Aorta (tissue), 5 donors: ENCODE measurements at regions not wholly inside any gene's neighbourhood (a gene's known extent, or its start where the extent isn't known, plus 50 kb on each side); places are given as distances from the start of the nearest gene placed in this dataset.
"Not testable (repeated sequence)": the region's sequence is repeated elsewhere in the genome, so short reads cannot be mapped to it uniquely, and the experiment has no call there.

Experiments
- ATAC-seq: fragments of 200-7000 bp; cut with Tn5 transposase; one replicate; pipeline ENCODE4 v1.9.1; 2022; ENCODE audit warnings: moderate library complexity; ENCODE audit not compliant: low FRiP score
- DNase-seq, 2 donors: peaks; one replicate each; pipeline ENCODE4 v3.0.0-alpha.2; 2020
- H3K27ac ChIP-seq, 2 donors: one replicate each; pipeline ENCODE4 v1.5.1; 2013; ENCODE audit warnings: low read length in 2 of 2, mild to moderate bottlenecking in 2 of 2, moderate library complexity in 2 of 2, control low read depth in 1 of 2, inconsistent platforms in 1 of 2, low read depth in 1 of 2
- H3K27me3 ChIP-seq, 2 donors: one replicate each; pipeline ENCODE4 v1.6.1; 2013; ENCODE audit warnings: control low read depth in 1 of 2, low read length in 1 of 2, mild to moderate bottlenecking in 1 of 2, moderate library complexity in 1 of 2; ENCODE audit not compliant: insufficient read depth in 2 of 2, control insufficient read depth in 1 of 2
- H3K36me3 ChIP-seq, 2 donors: one replicate each; pipeline ENCODE4 v1.6.1; 2013; ENCODE audit warnings: control low read depth in 1 of 2, low read length in 1 of 2, mild to moderate bottlenecking in 1 of 2; ENCODE audit not compliant: insufficient read depth in 2 of 2, control insufficient read depth in 1 of 2
- H3K4me1 ChIP-seq, 2 donors: one replicate each; pipeline ENCODE4 v1.6.1; 2013; ENCODE audit warnings: low read length in 2 of 2, control low read depth in 1 of 2, mild to moderate bottlenecking in 1 of 2, moderate library complexity in 1 of 2; ENCODE audit not compliant: insufficient read depth in 2 of 2, control insufficient read depth in 1 of 2
- H3K4me3 ChIP-seq, 2 donors: one replicate each; pipeline ENCODE4 v1.5.1; 2013; ENCODE audit warnings: low read length in 2 of 2, control low read depth in 1 of 2, mild to moderate bottlenecking in 1 of 2
- H3K9me3 ChIP-seq: one replicate; pipeline ENCODE4 v1.6.1; 2013; ENCODE audit warnings: mild to moderate bottlenecking, low read length; ENCODE audit not compliant: control insufficient read depth
- WGBS, 2 donors: extraction: QIAGEN DNeasy Blood & Tissue Kit; methylation state at CpG; one replicate each; pipeline ENCODE4 v1.1.7; 2013; 5-methylcytosine and 5-hydroxymethylcytosine counted together
- intact Hi-C, 2 donors: fragments of 100-400 bp; cut with DNase I; formaldehyde crosslinking; loops; one replicate each; pipeline versions ENCODE4 v1.14.2 to v1.15.0; 2022
- donor health status: healthy with polysubstance abuse.
- donor health status: Bipolar disorder and iron deficiency.
- donor health status: DM: no; HTN: no; CAD: no.
- donor health status: DM: no; HTN: no; CAD: no.
- donor health status: DM: yes; HTN: yes; CAD: no.

GRCh38 chrX:26789751-26790150 lies 573.8 kb downstream of the MAGEB5 start:
- H3K4me3 ChIP-seq = no peak overlapping the region
- DNase-seq (no peak), ATAC-seq (no peak)
- H3K27me3 ChIP-seq = no peaks in the 10 kb centered on the region
- H3K36me3 ChIP-seq = no peaks in the 10 kb centered on the region
- H3K4me1 ChIP-seq = no peaks in the 10 kb centered on the region
- H3K9me3 ChIP-seq = no peaks in the 10 kb centered on the region
- intact Hi-C loops = loop anchor here in 1 of 2 donors (10.0 kb wide), 1 partner anchor 395 kb away; no protein-coding TSS in a partner anchor
- no peak overlapping the region for H3K27ac ChIP-seq

DNA sequence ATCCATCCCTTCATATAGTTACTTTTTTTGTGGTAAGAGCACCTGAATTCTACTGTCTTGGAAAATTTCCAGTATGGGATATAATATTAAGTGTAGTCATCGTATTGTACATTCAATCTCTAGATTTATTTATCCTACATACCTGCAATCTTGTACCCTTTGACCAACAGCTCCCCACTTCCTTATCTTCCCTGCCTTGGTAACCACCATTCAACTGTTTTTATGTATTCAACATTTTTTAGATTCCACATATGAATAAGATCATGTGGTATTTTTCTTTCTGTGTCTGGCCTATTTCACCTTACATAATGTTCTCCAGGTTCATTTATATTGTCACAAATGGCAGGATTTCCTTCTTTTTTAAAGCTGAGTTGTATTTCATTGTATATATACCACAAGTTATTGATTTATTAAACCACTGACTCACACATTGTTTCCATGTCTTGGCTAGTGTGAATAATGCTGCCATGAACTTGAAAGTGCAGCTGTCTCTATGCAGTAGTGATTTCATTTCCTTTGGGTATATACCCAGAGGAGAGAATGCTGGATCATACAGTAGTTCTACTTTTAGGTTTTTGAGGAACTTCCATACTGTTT lies 572.5 kb downstream of the MAGEB5 start:
- ATAC-seq = no peak
- H3K36me3 ChIP-seq = no peaks in the 10 kb centered on the region
- no peak for DNase-seq
- H3K27me3 ChIP-seq = no peaks in the 10 kb centered on the region
- H3K9me3 ChIP-seq = no peaks in the 10 kb centered on the region
- H3K4me1 ChIP-seq = no peaks in the 10 kb centered on the region
- H3K27ac ChIP-seq = no peak overlapping the region
- no peak overlapping the region for H3K4me3 ChIP-seq
- intact Hi-C loops = loop anchor here in 1 of 2 donors (10.0 kb wide), 1 partner anchor 396 kb away; no protein-coding TSS in a partner anchor
- 54 to 72% methylated on average over 1 of the region's 1 CpG for WGBS, 2 donors

DNA sequence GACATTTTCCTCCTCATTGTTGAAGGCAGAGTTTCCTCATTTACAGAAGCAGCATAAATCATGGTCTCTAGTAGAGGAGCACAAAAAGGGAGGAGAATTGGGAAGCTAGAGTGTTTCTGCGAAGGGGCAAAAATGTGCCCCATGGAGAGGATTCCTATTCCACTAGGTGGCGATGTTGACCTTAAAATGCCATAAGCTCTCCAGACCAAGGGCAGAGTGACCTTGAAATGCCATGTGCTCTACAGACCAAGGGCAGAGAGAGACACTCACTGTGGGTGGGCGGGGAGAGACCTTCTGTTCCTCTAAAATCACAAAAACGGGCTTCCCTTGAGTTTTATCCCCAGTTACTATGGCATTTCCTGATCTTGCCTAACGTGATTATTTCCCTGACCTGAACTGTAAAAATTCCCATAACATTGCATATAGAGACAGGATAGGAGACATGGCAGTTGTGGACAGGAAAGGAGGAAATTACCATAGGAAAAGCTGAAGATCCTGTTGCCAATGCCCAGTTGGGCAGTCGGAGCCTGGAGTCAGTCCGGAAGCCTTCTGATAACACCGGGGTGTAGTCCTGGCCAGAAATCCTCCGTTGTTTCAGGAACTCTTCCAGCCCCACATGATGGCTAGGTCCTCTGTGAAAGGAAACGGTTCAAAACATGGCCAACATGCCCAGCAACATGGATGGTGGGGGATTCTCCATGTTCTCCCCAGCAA lies 567.7 kb downstream of the MAGEB5 start:
- Histone ChIP-seq H3K36me3 (no peaks in the 10 kb centered on the region), H3K4me3 (no peak overlapping the region), H3K4me1 (no peaks in the 10 kb centered on the region), H3K27me3 (no peaks in the 10 kb centered on the region), H3K27ac (no peak overlapping the region), H3K9me3 (no peaks in the 10 kb centered on the region)
- DNase-seq (no peak), ATAC-seq (no peak)
- WGBS, 2 donors = 47 to 49% methylated on average over 10 of the region's 10 CpGs
- intact Hi-C loops = loop anchor here (5.0 to 10.0 kb wide), 3 partner anchors 134 to 404 kb away; no protein-coding TSS in a partner anchor

DNA sequence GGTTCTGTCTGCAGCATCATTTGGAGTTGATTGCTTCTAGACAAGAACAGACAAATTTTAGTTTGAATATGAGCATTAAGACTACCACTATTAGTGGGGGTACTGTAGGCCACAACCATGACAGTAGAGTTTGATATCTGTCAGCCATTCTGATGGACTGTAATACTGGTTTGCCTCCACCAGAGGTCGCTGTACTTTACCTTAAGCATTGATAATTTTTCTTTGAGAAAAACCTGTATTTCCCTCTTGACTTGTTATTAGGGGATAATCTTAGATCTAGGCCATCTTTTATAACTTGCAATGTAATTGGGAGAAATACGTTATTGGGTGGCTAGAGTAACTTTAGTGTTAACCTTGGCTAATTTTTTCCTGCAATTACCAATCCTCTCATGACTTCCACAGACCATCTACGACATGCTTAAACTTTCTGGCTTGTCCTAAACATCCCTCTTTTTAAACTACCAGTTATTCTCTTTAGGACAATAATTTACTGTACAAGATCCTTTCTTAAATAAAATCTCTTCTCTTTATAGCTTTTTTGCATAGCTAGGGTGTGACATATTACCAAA lies 562.4 kb downstream of the MAGEB5 start:
- no peaks in the 10 kb centered on the region for H3K36me3 ChIP-seq
- H3K4me1 ChIP-seq = no peaks in the 10 kb centered on the region
- ATAC-seq = no peak
- 68 to 92% methylated on average over 3 of the region's 3 CpGs for WGBS, 2 donors
- no peak overlapping the region for H3K27ac ChIP-seq
- no peak overlapping the region for H3K4me3 ChIP-seq
- intact Hi-C loops = no loop called here
- DNase-seq = no peak
- no peaks in the 10 kb centered on the region for H3K27me3 ChIP-seq
- no peaks in the 10 kb centered on the region for H3K9me3 ChIP-seq

GRCh38 chrX:26762253-26762652 lies 546.3 kb downstream of the MAGEB5 start:
- Histone ChIP-seq H3K36me3 (no peaks in the 10 kb centered on the region), H3K27ac (no peak overlapping the region), H3K9me3 (no peaks in the 10 kb centered on the region), H3K27me3 (no peaks in the 10 kb centered on the region), H3K4me1 (no peaks in the 10 kb centered on the region), H3K4me3 (no peak overlapping the region)
- ATAC-seq = no peak
- intact Hi-C loops = no loop called here
- WGBS, 2 donors = 74 to 86% methylated on average over 2 of the region's 2 CpGs
- DNase-seq = no peak

GRCh38 chrX:26755760-26756159 lies 539.8 kb downstream of the MAGEB5 start:
- H3K27ac ChIP-seq, H3K4me1 ChIP-seq, H3K4me3 ChIP-seq, H3K9me3 ChIP-seq, H3K36me3 ChIP-seq, ATAC-seq, H3K27me3 ChIP-seq, DNase-seq, intact Hi-C loops: not testable (repeated sequence)
- WGBS, 2 donors = 83 to 84% methylated on average over 13 of the region's 13 CpGs

- 57 to 63% methylated on average over 12 of the region's 12 CpGs for WGBS, 2 donors
- intact Hi-C loops = no loop called here
- Histone ChIP-seq H3K9me3 (no peaks in the 10 kb centered on the region), H3K27ac (no peak overlapping the region), H3K4me3 (no peak overlapping the region), H3K36me3 (no peaks in the 10 kb centered on the region), H3K27me3 (no peaks in the 10 kb centered on the region), H3K4me1 (no peaks in the 10 kb centered on the region)
- ATAC-seq = no peak
- DNase-seq = peak in 1 of 2 donors; percentile 64
Observed at GRCh38 chrX:26747877-26748276, 531.9 kb downstream of the MAGEB5 start.

DNA sequence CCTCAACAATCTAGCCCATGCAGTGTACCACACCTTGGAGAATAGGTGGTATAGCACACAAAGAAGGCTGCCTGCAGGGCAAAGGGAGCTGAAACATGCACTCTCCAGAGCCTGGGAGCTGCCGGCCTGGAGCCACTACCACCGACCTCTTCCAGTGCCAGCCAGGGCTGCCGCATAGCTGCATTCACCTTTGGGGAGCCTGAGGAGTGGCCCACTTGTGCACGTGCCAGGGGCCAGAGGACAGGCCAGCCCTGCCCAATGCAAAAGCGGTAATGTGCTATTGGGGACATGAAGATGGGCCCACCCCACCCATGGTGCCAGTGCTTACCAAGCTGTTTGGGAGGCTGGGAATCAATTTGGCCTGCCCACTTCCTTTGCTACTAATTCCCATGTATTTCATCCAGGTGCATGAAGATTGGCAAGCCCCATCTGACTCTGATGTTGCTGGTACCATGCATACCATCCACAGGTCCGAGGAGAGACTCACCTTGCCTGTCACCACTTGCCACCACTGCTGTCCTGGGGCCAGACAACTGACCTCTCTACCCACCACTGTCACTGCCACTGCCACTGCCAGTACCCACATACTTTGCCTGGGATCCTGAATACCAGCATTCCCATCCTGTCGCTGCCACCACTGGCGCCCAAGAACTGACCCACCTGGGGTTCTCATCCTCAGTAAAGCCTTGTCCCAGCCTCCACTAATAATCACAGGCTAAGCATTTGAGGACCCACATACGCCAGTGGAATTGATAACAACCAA lies 506.9 kb downstream of the MAGEB5 start:
- no peak overlapping the region for H3K4me3 ChIP-seq
- no peaks in the 10 kb centered on the region for H3K27me3 ChIP-seq
- no peaks in the 10 kb centered on the region for H3K36me3 ChIP-seq
- DNase-seq (peak; percentile 38 to 59), ATAC-seq (no peak)
- no peaks in the 10 kb centered on the region for H3K9me3 ChIP-seq
- intact Hi-C loops = no loop called here
- no peak overlapping the region for H3K27ac ChIP-seq
- no peaks in the 10 kb centered on the region for H3K4me1 ChIP-seq
- WGBS, 2 donors = 80 to 93% methylated on average over 9 of the region's 9 CpGs
